IMR-90 (cell line): ENCODE measurements at regions not wholly inside any gene's neighbourhood (a gene's known extent, or its start where the extent isn't known, plus 50 kb on each side); places are given as distances from the start of the nearest gene placed in this dataset.

ENCODE experiments used
- ATAC-seq: fragments of 200-7000 bp; cut with Tn5 transposase; 2 replicates; pipeline ENCODE4 v1.9.1; 2020; ENCODE audit warnings: low read depth, mild to moderate bottlenecking, moderate library complexity
- BruUV-seq: library from RNA; stranded (reverse); fragments of 400-500 nt; replicated peaks from 2 replicates; lab custom pipeline; 2021; lab: Mats Ljungman, UMichigan
- CTCF ChIA-PET: fragments of 300-600 bp; formaldehyde crosslinking; extraction: SDS; loops from one replicate; lab custom pipeline; 2021; ENCODE audit warnings: antibody characterized with exemption; lab: Yijun Ruan, JAX
- POLR2A ChIA-PET: fragments of 300-600 bp; sonication (Branson Sonifier 250); formaldehyde crosslinking; loops from one replicate; lab custom pipeline; 2022; ENCODE audit warnings: antibody characterized with exemption; ENCODE audit not compliant: unreplicated experiment; lab: Charles Lee
- DNase-seq: peaks from one replicate; pipeline ENCODE4 v3.0.0; 2013
- H2AFZ ChIP-seq: replicated peaks from 2 replicates; pipeline ENCODE3; 2013; ENCODE audit warnings: low read length, mild to moderate bottlenecking; ENCODE audit not compliant: poor library complexity
- H2AK5ac ChIP-seq: 2 replicates; pipeline ENCODE4 v1.6.1; 2013; ENCODE audit warnings: low read depth, low read length, inconsistent platforms
- H2AK9ac ChIP-seq: replicated peaks from 2 replicates; pipeline ENCODE3; 2013; ENCODE audit warnings: mild to moderate bottlenecking, low read depth, low read length, moderate library complexity; ENCODE audit not compliant: poor library complexity
- H2BK120ac ChIP-seq: 2 replicates; pipeline ENCODE4 v1.6.1; 2013; ENCODE audit warnings: low read depth, low read length, inconsistent platforms
- H2BK15ac ChIP-seq: 3 replicates; pipeline ENCODE4 v1.6.1; 2013; ENCODE audit warnings: low read depth, low read length, inconsistent platforms
- H2BK20ac ChIP-seq: 2 replicates; pipeline ENCODE4 v1.6.1; 2013; ENCODE audit warnings: low read depth, mild to moderate bottlenecking, inconsistent platforms, low read length, moderate library complexity
- H2BK5ac ChIP-seq: 2 replicates; pipeline ENCODE4 v1.6.1; 2013; ENCODE audit warnings: mild to moderate bottlenecking, low read depth, low read length, inconsistent platforms; ENCODE audit not compliant: poor library complexity, severe bottlenecking
- H3K14ac ChIP-seq: replicated peaks from 2 replicates; pipeline ENCODE4 v1.6.1; 2013; ENCODE audit warnings: low read depth, low read length, inconsistent platforms
- H3K18ac ChIP-seq: 2 replicates; pipeline ENCODE4 v1.6.1; 2013; ENCODE audit warnings: low read depth, low read length, control low read depth
- H3K23ac ChIP-seq: 2 replicates; pipeline ENCODE4 v1.6.1; 2013; ENCODE audit warnings: low read depth, low read length, inconsistent platforms
- H3K27ac ChIP-seq: 2 replicates; pipeline ENCODE4 v1.5.1; 2013; ENCODE audit warnings: mild to moderate bottlenecking, control low read depth, low read length; ENCODE audit not compliant: insufficient read depth
- H3K27me3 ChIP-seq: 2 replicates; pipeline ENCODE4 v1.6.1; 2013; ENCODE audit warnings: low read length; ENCODE audit not compliant: control insufficient read depth, insufficient read depth
- H3K36me3 ChIP-seq: 2 replicates; pipeline ENCODE4 v1.6.1; 2013; ENCODE audit warnings: low read length, mixed read lengths; ENCODE audit not compliant: control insufficient read depth, insufficient read depth
- H3K4ac ChIP-seq: 2 replicates; pipeline ENCODE4 v1.6.1; 2013; ENCODE audit warnings: low read depth, low read length, inconsistent platforms
- H3K4me1 ChIP-seq: 2 replicates; pipeline ENCODE4 v1.6.1; 2013; ENCODE audit warnings: low read length, mixed read lengths; ENCODE audit not compliant: control insufficient read depth, insufficient read depth
- H3K4me2 ChIP-seq: 2 replicates; pipeline ENCODE4 v1.6.1; 2013; ENCODE audit warnings: low read depth, mild to moderate bottlenecking, control low read depth, low read length, moderate library complexity
- H3K4me3 ChIP-seq: 2 replicates; pipeline ENCODE4 v1.5.1; 2013; ENCODE audit warnings: low read depth, mild to moderate bottlenecking, control low read depth, low read length, moderate library complexity; ENCODE audit not compliant: insufficient read depth
- H3K56ac ChIP-seq: 2 replicates; pipeline ENCODE4 v1.6.1; 2013; ENCODE audit warnings: low read length, inconsistent platforms; ENCODE audit not compliant: insufficient read depth; ENCODE audit errors: extremely low read depth
- H3K79me1 ChIP-seq, 2 experiments: 2 replicates each; pipeline ENCODE4 v1.6.1; 2013; ENCODE audit warnings: low read length in 2 of 2, inconsistent platforms in 1 of 2, low read depth in 1 of 2
- H3K9ac ChIP-seq: 2 replicates; pipeline ENCODE4 v1.6.1; 2013; ENCODE audit warnings: low read depth, low read length, control low read depth
- H3K9me1 ChIP-seq: 2 replicates; pipeline ENCODE4 v1.6.1; 2013; ENCODE audit warnings: low read length, inconsistent platforms; ENCODE audit not compliant: insufficient read depth
- H3K9me3 ChIP-seq: 2 replicates; pipeline ENCODE4 v1.6.1; 2013; ENCODE audit warnings: low read length; ENCODE audit not compliant: control insufficient read depth, insufficient read depth
- H4K20me1 ChIP-seq: 2 replicates; pipeline ENCODE4 v1.6.1; 2013; ENCODE audit warnings: low read length, inconsistent platforms; ENCODE audit not compliant: insufficient read depth
- H4K5ac ChIP-seq: 2 replicates; pipeline ENCODE4 v1.6.1; 2013; ENCODE audit warnings: mild to moderate bottlenecking, low read depth, low read length, control low read depth
- H4K8ac ChIP-seq, 2 experiments: 2 replicates each; pipeline ENCODE4 v1.6.1; 2013; ENCODE audit warnings: low read depth in 2 of 2, low read length in 2 of 2, control low read depth in 1 of 2, inconsistent platforms in 1 of 2
- H4K91ac ChIP-seq: 2 replicates; pipeline ENCODE4 v1.6.1; 2013; ENCODE audit warnings: low read depth, low read length, inconsistent platforms; ENCODE audit not compliant: insufficient read depth
- BHLHE40 ChIP-seq: fragments of 150-350 bp; IDR thresholded peaks from 2 replicates; pipeline ENCODE4 v1.6.1; 2016; ENCODE audit warnings: mild to moderate bottlenecking, low read depth, low read length
- CEBPB ChIP-seq: IDR thresholded peaks from 2 replicates; pipeline ENCODE4 v1.6.1; 2012; ENCODE audit warnings: low read depth, low read length, improper control_type of control experiment
- CHD1 ChIP-seq: IDR thresholded peaks from 2 replicates; pipeline ENCODE4 v1.6.1; 2012; ENCODE audit warnings: low read depth, low read length, improper control_type of control experiment
- CTCF ChIP-seq: conservative IDR thresholded peaks from 2 replicates; pipeline ENCODE4 v1.5.1; 2012; ENCODE audit warnings: mild to moderate bottlenecking, low read depth, low read length, improper control_type of control experiment
- ELK1 ChIP-seq: fragments of 150-350 bp; IDR thresholded peaks from 2 replicates; pipeline ENCODE4 v1.6.1; 2016; ENCODE audit warnings: low read depth, mild to moderate bottlenecking, low read length, moderate library complexity, borderline replicate concordance
- FOS ChIP-seq: fragments of 150-350 bp; IDR thresholded peaks from 2 replicates; pipeline ENCODE4 v1.6.1; 2016; ENCODE audit warnings: low read depth, low read length
- MAFK ChIP-seq: IDR thresholded peaks from 2 replicates; pipeline ENCODE4 v1.6.1; 2012; ENCODE audit warnings: low read depth, low read length, improper control_type of control experiment
- MAZ ChIP-seq: IDR thresholded peaks from 2 replicates; pipeline ENCODE4 v1.6.1; 2012; ENCODE audit warnings: low read depth, mild to moderate bottlenecking, low read length, improper control_type of control experiment, moderate library complexity, borderline replicate concordance
- MXI1 ChIP-seq: IDR thresholded peaks from 2 replicates; pipeline ENCODE4 v1.6.1; 2012; ENCODE audit warnings: low read depth, mild to moderate bottlenecking, low read length, moderate library complexity, borderline replicate concordance
- NFE2L2 ChIP-seq: fragments of 150-350 bp; IDR thresholded peaks from 2 replicates; pipeline ENCODE4 v1.6.1; 2016; ENCODE audit warnings: low read depth, mild to moderate bottlenecking, low read length
- POLR2A ChIP-seq: IDR thresholded peaks from 2 replicates; pipeline ENCODE4 v1.6.1; 2012; ENCODE audit warnings: mild to moderate bottlenecking, low read depth, low read length
- RAD21 ChIP-seq: IDR thresholded peaks from 2 replicates; pipeline ENCODE4 v1.6.1; 2012; ENCODE audit warnings: low read length, improper control_type of control experiment
- RCOR1 ChIP-seq: IDR thresholded peaks from 2 replicates; pipeline ENCODE4 v1.6.1; 2012; ENCODE audit warnings: mild to moderate bottlenecking, low read length, improper control_type of control experiment; ENCODE audit not compliant: insufficient replicate concordance
- RFX5 ChIP-seq: IDR thresholded peaks from 2 replicates; pipeline ENCODE4 v1.8.0; 2012; ENCODE audit warnings: low read depth, mild to moderate bottlenecking, low read length, moderate library complexity
- SMC3 ChIP-seq: fragments of 150-350 bp; IDR thresholded peaks from 2 replicates; pipeline ENCODE4 v1.6.1; 2016; ENCODE audit warnings: low read depth, mild to moderate bottlenecking, antibody characterized with exemption, low read length, moderate library complexity
- USF2 ChIP-seq: fragments of 150-350 bp; IDR thresholded peaks from 2 replicates; pipeline ENCODE4 v1.6.1; 2017; ENCODE audit warnings: mild to moderate bottlenecking, antibody characterized with exemption, low read length, low read depth
- WGBS, 2 experiments: methylation state at CpG; one replicate each; pipeline versions ENCODE4 v1.1.5 to v1.1.7; 2013; ENCODE audit warnings: missing lambda C conversion rate in 2 of 2; ENCODE audit not compliant: insufficient read length in 1 of 2; ENCODE audit errors: extremely low coverage in 2 of 2; 5-methylcytosine and 5-hydroxymethylcytosine counted together
- dilution Hi-C: fragments of 300-500 bp; cut with HindIII; formaldehyde crosslinking; loops from one replicate; pipeline ENCODE4 v1.14.3; 2018; ENCODE audit warnings: low sequenced_read_pairs; ENCODE audit not compliant: unreplicated experiment
- in situ Hi-C: fragments of 300-500 bp; cut with MboI; formaldehyde crosslinking; loops from 3 replicates; pipeline ENCODE4 v1.14.3; 2019; ENCODE audit warnings: low sequenced_read_pairs, inconsistent platforms, mixed read lengths
- intact Hi-C: fragments of 100-400 bp; cut with micrococcal nuclease; formaldehyde crosslinking; loops from 2 replicates; pipeline ENCODE4 v1.10.0; 2022

GRCh38 chr15:27592036-27592760 lies 506.9 kb downstream of the OCA2 start:
- no peaks in the 10 kb centered on the region for H3K9me1 ChIP-seq
- H3K23ac ChIP-seq: no peak overlapping the region
- no peak overlapping the region for H2AK5ac ChIP-seq
- in situ Hi-C loops (no loop called here), intact Hi-C loops (no loop called here), dilution Hi-C loops (no loop called here)
- no peak overlapping the region for H2BK120ac ChIP-seq
- H3K79me1 ChIP-seq: no peaks in the 10 kb centered on the region
- no peak overlapping the region for H2AK9ac ChIP-seq
- no peaks in the 10 kb centered on the region for H3K27me3 ChIP-seq
- DNase-seq (no peak), ATAC-seq (no peak)
- no peak overlapping the region for H3K4me2 ChIP-seq
- H2BK5ac ChIP-seq: no peak overlapping the region
- CTCF ChIA-PET: no interaction called here
- peaks cover 40% of the 10 kb centered on the region for H3K9me3 ChIP-seq
- H3K14ac ChIP-seq: no peak overlapping the region
- no peak overlapping the region for H3K9ac ChIP-seq
- POLR2A ChIA-PET: no interaction called here
- no peak overlapping the region for H2BK15ac ChIP-seq
- no peak overlapping the region for H2AFZ ChIP-seq
- no peak overlapping the region for H3K56ac ChIP-seq
- H4K5ac ChIP-seq: no peak overlapping the region
- no peak overlapping the region for H3K18ac ChIP-seq
- H3K4me3 ChIP-seq: no peak overlapping the region
- H3K4me1 ChIP-seq: no peaks in the 10 kb centered on the region
- H3K36me3 ChIP-seq: no peaks in the 10 kb centered on the region
- no peak overlapping the region for H2BK20ac ChIP-seq
- H4K91ac ChIP-seq: no peak overlapping the region
- H4K8ac ChIP-seq: no peak overlapping the region
- no peak overlapping the region for H3K27ac ChIP-seq
- no peak overlapping the region for H3K4ac ChIP-seq
- TF ChIP-seq MAFK (no peak), POLR2A (no peak), CHD1 (no peak), FOS (no peak), NFE2L2 (no peak), RCOR1 (no peak), ELK1 (no peak), RFX5 (no peak), CTCF (no peak), MAZ (no peak), MXI1 (no peak), BHLHE40 (no peak), SMC3 (no peak), USF2 (no peak), CEBPB (no peak), RAD21 (no peak)
- no TSS peak for BruUV-seq
- 0% methylated on average over 1 of the region's 3 CpGs; no CpG with 5 or more reads in 1 of the 2 experiments for WGBS, 2 experiments
- no peaks in the 10 kb centered on the region for H4K20me1 ChIP-seq
